ENCODE measurements at regions not wholly inside any gene's neighbourhood (a gene's known extent, or its start where the extent isn't known, plus 50 kb on each side); places are given as distances from the start of the nearest gene placed in this dataset.

GRCh38 chr9:99457406-99457805 is 235.3 kb downstream of the SEC61B start:
- no peak overlapping the region for H3K27ac ChIP-seq (ENCODE audit: low read depth, low read length)
- no peak overlapping the region for H3K18ac ChIP-seq (ENCODE audit: extremely low read depth, low read length)
- ChIA-PET CTCF (ENCODE audit: partially characterized antibody) (no interaction called here), POLR2A (ENCODE audit: partially characterized antibody) (no interaction called here)
- H3K36me3 ChIP-seq (ENCODE audit: control insufficient read depth in 2 of 4, insufficient read depth in 4 of 4, low read length in 3 of 4) = no peaks in the 10 kb centered on the region
- no peak overlapping the region for H2BK20ac ChIP-seq (ENCODE audit: low read length)
- H4K8ac ChIP-seq (ENCODE audit: extremely low read depth, insufficient read depth, low read length) = no peak overlapping the region
- H3K79me2 ChIP-seq (ENCODE audit: control insufficient read depth in 1 of 2, insufficient read depth in 2 of 2, low read length in 2 of 2) = no peaks in the 10 kb centered on the region
- no peak overlapping the region for H3K56ac ChIP-seq (replicated peaks; ENCODE audit: insufficient read length, low read depth, low read length)
- no peak overlapping the region for H2BK5ac ChIP-seq (ENCODE audit: low read depth, low read length)
- no peak overlapping the region for H2BK120ac ChIP-seq (replicated peaks; ENCODE audit: low read depth, low read length)
- H4K20me1 ChIP-seq (replicated peaks in 1 of 2; ENCODE audit: control insufficient read depth in 1 of 2, insufficient read depth in 2 of 2, low read length in 2 of 2) = no peaks in the 10 kb centered on the region
- no peak for DNase-seq (ENCODE audit: low read depth in 1 of 2, low spot score in 2 of 2)
- no peak overlapping the region for H2BK15ac ChIP-seq (ENCODE audit: low read length)
- H3K23ac ChIP-seq (ENCODE audit: insufficient read length) = no peak overlapping the region
- no peak overlapping the region for H3K4me2 ChIP-seq (ENCODE audit: insufficient read depth in 1 of 2, low read depth in 2 of 2, low read length in 2 of 2)
- H3K14ac ChIP-seq (ENCODE audit: insufficient read length) = no peak overlapping the region
- H3K4me3 ChIP-seq (ENCODE audit: extremely low read depth in 1 of 4, insufficient read depth in 2 of 4, low read depth in 3 of 4, low read length in 4 of 4) = no peak overlapping the region
- H2AK5ac ChIP-seq (ENCODE audit: low read depth, low read length) = no peak overlapping the region
- no peak for FAIRE-seq
- H2BK12ac ChIP-seq (ENCODE audit: low read depth, low read length) = no peak overlapping the region
- no peaks in the 10 kb centered on the region for H3K9me3 ChIP-seq (ENCODE audit: insufficient read depth in 2 of 2, low read depth in 1 of 2, low read length in 1 of 2)
- no peaks in the 10 kb centered on the region for H3K27me3 ChIP-seq (replicated peaks in 1 of 4; ENCODE audit: control insufficient read depth in 3 of 4, extremely low read depth in 1 of 4, insufficient read depth in 3 of 4, low read length in 3 of 4)
- no peak overlapping the region for H3K9ac ChIP-seq (replicated peaks in 1 of 4; ENCODE audit: extremely low read depth in 1 of 4, low read depth in 3 of 4, low read length in 3 of 4)
- no peaks in the 10 kb centered on the region for H3K23me2 ChIP-seq (ENCODE audit: low read depth, low read length)
- no peaks in the 10 kb centered on the region for H3K79me1 ChIP-seq (ENCODE audit: low read depth, low read length)
- H4K91ac ChIP-seq (replicated peaks; ENCODE audit: insufficient read length, low read length) = no peak overlapping the region
- WGBS, 2 experiments (ENCODE audit: extremely low coverage in 1 of 2, insufficient coverage in 1 of 2, insufficient read length in 1 of 2, insufficient replicate concordance in 2 of 2, low coverage in 1 of 2, low lambda C conversion rate in 2 of 2, missing lambda C conversion rate in 1 of 2) = 82% methylated on average over 2 of the region's 2 CpGs; no CpG with 5 or more reads in 1 of the 2 experiments
- H3K4me1 ChIP-seq (replicated peaks in 1 of 4; ENCODE audit: control insufficient read depth in 3 of 4, insufficient read depth in 4 of 4, low read length in 3 of 4) = no peaks in the 10 kb centered on the region
- no peak overlapping the region for H3K4ac ChIP-seq (replicated peaks; ENCODE audit: insufficient read length, low read depth, low read length)
- no peak overlapping the region for H2AFZ ChIP-seq (ENCODE audit: low read length)
- no peak overlapping the region for H4K5ac ChIP-seq (ENCODE audit: insufficient read length, low read depth, low read length)
- TF ChIP-seq ATF3 (IDR thresholded peaks at IDR 0.05; ENCODE audit: insufficient read depth, low read depth, low read length) = no peak
